H9 (cell line): ENCODE measurements at regions not wholly inside any gene's neighbourhood (a gene's known extent, or its start where the extent isn't known, plus 50 kb on each side); places are given as distances from the start of the nearest gene placed in this dataset.

Source experiments
- DNase-seq: peaks from one replicate; pipeline ENCODE4 v3.0.0-alpha.2; 2017
- H2AFZ ChIP-seq: one replicate; pipeline ENCODE4 v1.6.1; 2013; ENCODE audit warnings: mild to moderate bottlenecking, low read length, control low read depth, moderate library complexity
- H2AK5ac ChIP-seq: 2 replicates; pipeline ENCODE4 v1.6.1; 2013; ENCODE audit warnings: low read length, control low read depth, mixed read lengths; ENCODE audit not compliant: insufficient read length
- H2BK120ac ChIP-seq: one replicate; pipeline ENCODE4 v1.6.1; 2013; ENCODE audit warnings: low read depth, mild to moderate bottlenecking, low read length, control low read depth, inconsistent platforms; ENCODE audit not compliant: poor library complexity, severe bottlenecking
- H2BK12ac ChIP-seq: 2 replicates; pipeline ENCODE4 v1.6.1; 2013; ENCODE audit warnings: low read length, control low read depth, mixed read lengths, low read depth; ENCODE audit not compliant: insufficient read length
- H2BK15ac ChIP-seq: 2 replicates; pipeline ENCODE4 v1.6.1; 2013; ENCODE audit warnings: low read depth, low read length, control low read depth
- H2BK20ac ChIP-seq: one replicate; pipeline ENCODE4 v1.6.1; 2013; ENCODE audit warnings: low read depth, mild to moderate bottlenecking, low read length, control low read depth, inconsistent platforms; ENCODE audit not compliant: poor library complexity, severe bottlenecking
- H2BK5ac ChIP-seq: 2 replicates; pipeline ENCODE4 v1.6.1; 2013; ENCODE audit warnings: low read length, control low read depth, mixed read lengths; ENCODE audit not compliant: insufficient read length
- H3K14ac ChIP-seq: 2 replicates; pipeline ENCODE4 v1.6.1; 2013; ENCODE audit warnings: low read length, control low read depth; ENCODE audit not compliant: insufficient read depth
- H3K18ac ChIP-seq: 2 replicates; pipeline ENCODE4 v1.6.1; 2013; ENCODE audit warnings: low read depth, mild to moderate bottlenecking, mixed read lengths, low read length, control low read depth; ENCODE audit not compliant: insufficient read length
- H3K23ac ChIP-seq: 2 replicates; pipeline ENCODE4 v1.6.1; 2013; ENCODE audit warnings: low read length, control low read depth, mixed read lengths, low read depth; ENCODE audit not compliant: insufficient read length
- H3K23me2 ChIP-seq: 2 replicates; pipeline ENCODE4 v1.6.1; 2013; ENCODE audit warnings: low read depth, mild to moderate bottlenecking, mixed read lengths, low read length, control low read depth; ENCODE audit not compliant: insufficient read length, poor library complexity, severe bottlenecking
- H3K27ac ChIP-seq: 2 replicates; pipeline ENCODE4 v1.5.1; 2013; ENCODE audit warnings: low read length, control low read depth, mixed read lengths, low read depth; ENCODE audit not compliant: insufficient read length
- H3K27me3 ChIP-seq: 2 replicates; pipeline ENCODE4 v1.6.1; 2013; ENCODE audit warnings: low read length, control low read depth, inconsistent platforms; ENCODE audit not compliant: insufficient read depth
- H3K4ac ChIP-seq: 2 replicates; pipeline ENCODE4 v1.6.1; 2013; ENCODE audit warnings: low read depth, mild to moderate bottlenecking, control low read depth, inconsistent platforms, low read length, moderate library complexity
- H3K4me1 ChIP-seq: 2 replicates; pipeline ENCODE4 v1.6.1; 2013; ENCODE audit warnings: low read length, control low read depth, inconsistent platforms; ENCODE audit not compliant: insufficient read depth
- H3K4me2 ChIP-seq: 2 replicates; pipeline ENCODE4 v1.6.1; 2013; ENCODE audit warnings: low read length, control low read depth, mixed read lengths; ENCODE audit not compliant: insufficient read length, insufficient read depth
- H3K56ac ChIP-seq: 2 replicates; pipeline ENCODE4 v1.6.1; 2013; ENCODE audit warnings: low read depth, mild to moderate bottlenecking, mixed read lengths, low read length, control low read depth; ENCODE audit not compliant: insufficient read length
- H3K79me1 ChIP-seq: 2 replicates; pipeline ENCODE4 v1.6.1; 2013; ENCODE audit warnings: low read depth, mild to moderate bottlenecking, moderate library complexity, low read length, control low read depth, inconsistent platforms; ENCODE audit not compliant: insufficient read depth, poor library complexity, severe bottlenecking
- H3K79me2 ChIP-seq: 2 replicates; pipeline ENCODE4 v1.6.1; 2013; ENCODE audit warnings: low read length, control low read depth, inconsistent platforms; ENCODE audit not compliant: insufficient read depth
- H3K9ac ChIP-seq: 2 replicates; pipeline ENCODE4 v1.6.1; 2013; ENCODE audit warnings: low read length, control low read depth, mixed read lengths; ENCODE audit not compliant: insufficient read length; ENCODE audit errors: extremely low read depth
- H3K9me3 ChIP-seq: one replicate; pipeline ENCODE4 v1.6.1; 2013; ENCODE audit warnings: low read depth, low read length, inconsistent platforms; ENCODE audit not compliant: control insufficient read depth
- H3T11ph ChIP-seq: one replicate; pipeline ENCODE4 v1.6.1; 2013; ENCODE audit warnings: mild to moderate bottlenecking, low read length, control low read depth, inconsistent platforms
- H4K20me1 ChIP-seq: one replicate; pipeline ENCODE4 v1.6.1; 2013; ENCODE audit not compliant: control insufficient read depth, insufficient read length, insufficient read depth
- H4K5ac ChIP-seq: 2 replicates; pipeline ENCODE4 v1.6.1; 2013; ENCODE audit warnings: low read depth, mild to moderate bottlenecking, mixed read lengths, low read length, control low read depth; ENCODE audit not compliant: insufficient read length
- H4K8ac ChIP-seq: replicated peaks from 2 replicates; pipeline ENCODE4 v1.6.1; 2013; ENCODE audit warnings: low read length, control low read depth, mixed read lengths, low read depth; ENCODE audit not compliant: insufficient read length
- H4K91ac ChIP-seq: 2 replicates; pipeline ENCODE4 v1.6.1; 2013; ENCODE audit warnings: low read depth, mild to moderate bottlenecking, moderate library complexity, mixed read lengths, low read length, control low read depth; ENCODE audit not compliant: insufficient read length
- H3K27ac Mint-ChIP-seq, 3 experiments: 2 replicates in 2 of 3; 3 replicates in 1 of 3; pipeline ENCODE4 v1.8.0; 2020 to 2021; ENCODE audit warnings: mixed read lengths in 3 of 3, mild to moderate bottlenecking in 1 of 3, moderate library complexity in 1 of 3
- H3K27me3 Mint-ChIP-seq: 2 replicates; pipeline ENCODE4 v1.8.0; 2021; ENCODE audit warnings: low read depth, mild to moderate bottlenecking, moderate library complexity, mixed read lengths
- H3K36me3 Mint-ChIP-seq, 3 experiments: 2 replicates in 2 of 3; 3 replicates in 1 of 3; pipeline ENCODE4 v1.8.0; 2020 to 2021; ENCODE audit warnings: low read depth in 3 of 3, mixed read lengths in 3 of 3; ENCODE audit not compliant: insufficient read depth in 1 of 3
- H3K4me1 Mint-ChIP-seq, 2 experiments: 2 replicates each; pipeline ENCODE4 v1.8.0; 2020; ENCODE audit warnings: mixed read lengths in 2 of 2
- H3K4me3 Mint-ChIP-seq, 2 experiments: 2 replicates in 1 of 2; 3 replicates in 1 of 2; pipeline ENCODE4 v1.8.0; 2020 to 2021; ENCODE audit warnings: mild to moderate bottlenecking in 2 of 2, mixed read lengths in 2 of 2, moderate library complexity in 1 of 2
- H3K9me3 Mint-ChIP-seq, 2 experiments: 2 replicates in 1 of 2; 3 replicates in 1 of 2; pipeline ENCODE4 v1.8.0; 2020; ENCODE audit warnings: mild to moderate bottlenecking in 2 of 2, mixed read lengths in 2 of 2, moderate library complexity in 1 of 2
- CTCF ChIP-seq: fragments of 200-600 bp; sonication (generic); conservative IDR thresholded peaks from 3 replicates; pipeline ENCODE4 v1.8.0; 2021; ENCODE audit warnings: antibody characterized with exemption, mild to moderate bottlenecking
- WGBS: extraction: QIAGEN DNeasy Blood & Tissue Kit; methylation state at CpG from one replicate; pipeline ENCODE4 v1.1.7; 2013; ENCODE audit warnings: missing lambda C conversion rate, low lambda C conversion rate, mixed read lengths; ENCODE audit not compliant: insufficient read length; ENCODE audit errors: extremely low coverage; 5-methylcytosine and 5-hydroxymethylcytosine counted together

- Histone ChIP-seq H3K9ac (no peak overlapping the region), H3K9me3 (no peaks in the 10 kb centered on the region), H2BK20ac (no peak overlapping the region), H3K27ac (no peak overlapping the region), H3K56ac (no peak overlapping the region), H4K8ac (no peak overlapping the region), H3K4me1 (no peaks in the 10 kb centered on the region), H3K79me1 (no peaks in the 10 kb centered on the region), H3K23me2 (no peaks in the 10 kb centered on the region), H3K4me2 (peak overlapping the region; percentile 19), H4K91ac (no peak overlapping the region), H3K18ac (no peak overlapping the region), H2BK12ac (no peak overlapping the region), H3K4ac (no peak overlapping the region), H2BK120ac (no peak overlapping the region), H2AFZ (no peak overlapping the region), H4K5ac (no peak overlapping the region), H3T11ph (no peak overlapping the region), H4K20me1 (no peaks in the 10 kb centered on the region), H3K27me3 (no peaks in the 10 kb centered on the region), H2BK5ac (no peak overlapping the region), H3K23ac (no peak overlapping the region), H3K79me2 (no peaks in the 10 kb centered on the region), H3K14ac (no peak overlapping the region), H2AK5ac (no peak overlapping the region), H2BK15ac (no peak overlapping the region)
- H3K27ac Mint-ChIP-seq = no peak overlapping the region
- peak; percentile 99 for TF ChIP-seq CTCF
- peaks cover 6 to 8% of the 10 kb centered on the region in 2 experiments for H3K9me3 Mint-ChIP-seq
- peak; percentile 88 for DNase-seq
- WGBS = no CpG with 5 or more reads among the region's 40 CpGs
- H3K27me3 Mint-ChIP-seq = peaks cover 57% of the 10 kb centered on the region
- peak overlapping the region; percentile 52 to 76; a peak in 4 of 5 replicates for H3K4me3 Mint-ChIP-seq
- peaks cover 11 to 12% of the 10 kb centered on the region in 2 experiments; a peak in 3 of 4 replicates for H3K4me1 Mint-ChIP-seq
- H3K36me3 Mint-ChIP-seq = peaks cover 0 to 7% (median 2%) of the 10 kb centered on the region in 3 experiments; a peak in 2 of 7 replicates
Observed at GRCh38 chr1:181189691-181190363, 101.3 kb downstream of the IER5 start.
